Osteocyte (in vitro differentiated cells): ENCODE measurements at regions not wholly inside any gene's neighbourhood (a gene's known extent, or its start where the extent isn't known, plus 50 kb on each side); places are given as distances from the start of the nearest gene placed in this dataset.

Experiments used
- DNase-seq: peaks from one replicate; pipeline ENCODE4 v3.0.0; 2021; ENCODE audit warnings: mixed read lengths; ENCODE audit not compliant: unreplicated experiment; ENCODE audit errors: extremely low spot score
- H3K27ac Mint-ChIP-seq: one replicate; pipeline ENCODE4 v1.8.0; 2021; ENCODE audit warnings: mild to moderate bottlenecking, mixed read lengths; ENCODE audit not compliant: unreplicated experiment
- H3K27me3 Mint-ChIP-seq: one replicate; pipeline ENCODE4 v1.8.0; 2021; ENCODE audit warnings: mixed read lengths; ENCODE audit not compliant: unreplicated experiment
- H3K36me3 Mint-ChIP-seq: one replicate; pipeline ENCODE4 v1.8.0; 2021; ENCODE audit warnings: mixed read lengths; ENCODE audit not compliant: unreplicated experiment
- H3K4me1 Mint-ChIP-seq: one replicate; pipeline ENCODE4 v1.8.0; 2021; ENCODE audit warnings: mixed read lengths; ENCODE audit not compliant: unreplicated experiment
- H3K4me3 Mint-ChIP-seq: one replicate; pipeline ENCODE4 v1.8.0; 2021; ENCODE audit warnings: mild to moderate bottlenecking, moderate library complexity, mixed read lengths; ENCODE audit not compliant: unreplicated experiment
- H3K9me3 Mint-ChIP-seq: one replicate; pipeline ENCODE4 v1.8.0; 2021; ENCODE audit warnings: mixed read lengths; ENCODE audit not compliant: unreplicated experiment
- CTCF ChIP-seq: fragments of 200-600 bp; sonication (generic); IDR thresholded peaks from 2 replicates; pipeline ENCODE4 v1.5.0; 2021; ENCODE audit warnings: antibody characterized with exemption, mild to moderate bottlenecking, moderate library complexity

GRCh38 chr3:189467451-189467850, 163.7 kb upstream of the TP63 start:
- Mint-ChIP-seq H3K4me1 (no peaks in the 10 kb centered on the region), H3K27me3 (no peaks in the 10 kb centered on the region), H3K4me3 (no peak overlapping the region), H3K36me3 (peaks cover 2% of the 10 kb centered on the region), H3K27ac (no peak overlapping the region), H3K9me3 (peaks cover 9% of the 10 kb centered on the region)
- no peak for DNase-seq
- no peak for TF ChIP-seq CTCF

GRCh38 chr3:189474944-189475343, 156.2 kb upstream of the TP63 start:
- Mint-ChIP-seq H3K4me3 (no peak overlapping the region), H3K27ac (no peak overlapping the region), H3K27me3 (no peaks in the 10 kb centered on the region), H3K36me3 (no peaks in the 10 kb centered on the region), H3K9me3 (no peaks in the 10 kb centered on the region), H3K4me1 (no peaks in the 10 kb centered on the region)
- no peak for DNase-seq
- TF ChIP-seq CTCF, result no peak

- Mint-ChIP-seq H3K9me3 (peaks cover 8% of the 10 kb centered on the region), H3K4me1 (no peaks in the 10 kb centered on the region), H3K4me3 (no peak overlapping the region), H3K27me3 (no peaks in the 10 kb centered on the region), H3K27ac (no peak overlapping the region), H3K36me3 (no peaks in the 10 kb centered on the region)
- no peak for TF ChIP-seq CTCF
- DNase-seq, result no peak
Measured at GRCh38 chr3:189477614-189478013, 153.6 kb upstream of the TP63 start.

GRCh38 chr3:189486556-189486955, 144.6 kb upstream of the TP63 start:
- Mint-ChIP-seq H3K27me3 (no peaks in the 10 kb centered on the region), H3K27ac (no peak overlapping the region), H3K36me3 (no peaks in the 10 kb centered on the region), H3K9me3 (peaks cover 25% of the 10 kb centered on the region), H3K4me1 (peaks cover 8% of the 10 kb centered on the region), H3K4me3 (no peak overlapping the region)
- TF ChIP-seq CTCF, result no peak
- no peak for DNase-seq

GRCh38 chr3:189488241-189488767, 142.9 kb upstream of the TP63 start:
- Mint-ChIP-seq H3K9me3 (peaks cover 16% of the 10 kb centered on the region), H3K4me3 (no peak overlapping the region), H3K27ac (no peak overlapping the region), H3K4me1 (peaks cover 8% of the 10 kb centered on the region), H3K36me3 (no peaks in the 10 kb centered on the region), H3K27me3 (no peaks in the 10 kb centered on the region)
- TF ChIP-seq CTCF, result no peak
- DNase-seq, result no peak
